Endothelial cell of umbilical vein (primary cell): ENCODE measurements at regions not wholly inside any gene's neighbourhood (a gene's known extent, or its start where the extent isn't known, plus 50 kb on each side); places are given as distances from the start of the nearest gene placed in this dataset.

Experiments used
- BruUV-seq: library from RNA; stranded (reverse); fragments of 400-500 nt; replicated peaks from 2 replicates; lab custom pipeline; 2021; lab: Mats Ljungman, UMichigan
- CTCF ChIA-PET: fragments of 300-600, 350-600 bp; sonication (Branson Sonifier 250); formaldehyde crosslinking; loops from one replicate; lab custom pipeline; 2021; ENCODE audit warnings: antibody characterized with exemption, inconsistent platforms; lab: Charles Lee
- POLR2A ChIA-PET: fragments of 300-600, 350-600 bp; sonication (Branson Sonifier 250); formaldehyde crosslinking; loops from one replicate; lab custom pipeline; 2021; ENCODE audit warnings: antibody characterized with exemption, inconsistent platforms; lab: Charles Lee
- DNase-seq: peaks from one replicate; pipeline ENCODE4 v3.0.0-alpha.2; 2011; ENCODE audit warnings: low read depth, low spot score
- FAIRE-seq: peaks from 2 replicates; lab custom pipeline; 2011; peaks lifted over from hg19 to GRCh38; lab: Jason Lieb, UNC
- H2AFZ ChIP-seq: 2 replicates; pipeline ENCODE4 v1.6.0; 2012; ENCODE audit warnings: low read depth, low read length, control low read depth, inconsistent platforms
- H3K27ac ChIP-seq: 2 replicates; pipeline ENCODE4 v1.5.1; 2011; ENCODE audit warnings: low read depth, mild to moderate bottlenecking, control low read depth, low read length, moderate library complexity; ENCODE audit not compliant: insufficient read depth
- H3K27me3 ChIP-seq, 2 experiments: 2 replicates each; pipeline versions ENCODE4 v1.6.0 to v1.6.1; 2011; ENCODE audit warnings: low read length in 2 of 2, mixed read lengths in 1 of 2; ENCODE audit not compliant: control insufficient read depth in 2 of 2, insufficient read depth in 2 of 2
- H3K36me3 ChIP-seq, 2 experiments: 2 replicates in 1 of 2; 3 replicates in 1 of 2; pipeline ENCODE4 v1.5.1; 2011; ENCODE audit warnings: low read length in 2 of 2, mild to moderate bottlenecking in 1 of 2, moderate library complexity in 1 of 2; ENCODE audit not compliant: control insufficient read depth in 2 of 2, insufficient read depth in 2 of 2; ENCODE audit errors: extremely low read depth in 1 of 2
- H3K4me1 ChIP-seq: 3 replicates; pipeline ENCODE4 v1.5.1; 2011; ENCODE audit warnings: mild to moderate bottlenecking, low read length; ENCODE audit not compliant: control insufficient read depth, insufficient read depth; ENCODE audit errors: extremely low read depth
- H3K4me2 ChIP-seq: 2 replicates; pipeline ENCODE4 v1.6.1; 2011; ENCODE audit warnings: low read length, control low read depth, mixed read lengths; ENCODE audit not compliant: insufficient read depth
- H3K4me3 ChIP-seq, 3 experiments: fragments of 200-600 bp in 1 of 3; sonication (generic), shearing (Covaris generic) in 1 of 3; replicated peaks in 1 of 3; 2 replicates each; pipeline ENCODE4 v1.5.1; 2011 to 2016; ENCODE audit warnings: control low read depth in 3 of 3, low read length in 3 of 3, mild to moderate bottlenecking in 2 of 3, inconsistent platforms in 1 of 3, low read depth in 1 of 3, moderate library complexity in 1 of 3; ENCODE audit not compliant: insufficient read depth in 1 of 3
- H3K79me2 ChIP-seq: 2 replicates; pipeline ENCODE4 v1.6.0; 2012; ENCODE audit warnings: low read length, inconsistent platforms; ENCODE audit not compliant: control insufficient read depth, insufficient read depth
- H3K9ac ChIP-seq: replicated peaks from 2 replicates; pipeline ENCODE3; 2011; ENCODE audit warnings: low read length, control low read depth; ENCODE audit not compliant: insufficient read depth; ENCODE audit errors: extremely low read depth
- H3K9me1 ChIP-seq: replicated peaks from 3 replicates; pipeline ENCODE4 v1.6.0; 2011; ENCODE audit warnings: mild to moderate bottlenecking, low read length; ENCODE audit not compliant: control insufficient read depth, insufficient read depth; ENCODE audit errors: extremely low read depth
- H3K9me3 ChIP-seq: replicated peaks from 2 replicates; pipeline ENCODE4 v1.5.1; 2012; ENCODE audit warnings: low read length, inconsistent platforms; ENCODE audit not compliant: control insufficient read depth, insufficient read depth
- H4K20me1 ChIP-seq: replicated peaks from 2 replicates; pipeline ENCODE3; 2011; ENCODE audit warnings: mild to moderate bottlenecking, low read length; ENCODE audit not compliant: control insufficient read depth, insufficient read depth; ENCODE audit errors: extremely low read depth
- CTCF ChIP-seq, 2 donors: IDR thresholded peaks; 1 replicate in 1 of 2; 2 replicates in 1 of 2; pipeline ENCODE4 v1.5.1; 2011; ENCODE audit warnings: low read length in 2 of 2, mild to moderate bottlenecking in 2 of 2, moderate library complexity in 2 of 2, control low read depth in 1 of 2, inconsistent platforms in 1 of 2, low read depth in 1 of 2; ENCODE audit not compliant: insufficient read depth in 1 of 2; ENCODE audit errors: extremely low read depth in 1 of 2
- EZH2 ChIP-seq: IDR thresholded peaks from 2 replicates; pipeline ENCODE4 v1.6.1; 2012; ENCODE audit warnings: borderline replicate concordance, low read depth, mild to moderate bottlenecking, moderate library complexity, low read length, inconsistent platforms; ENCODE audit not compliant: severe bottlenecking
- FOS ChIP-seq: IDR thresholded peaks from 2 replicates; pipeline ENCODE4 v1.6.1; 2011; ENCODE audit warnings: mild to moderate bottlenecking, low read length, moderate library complexity, borderline replicate concordance; ENCODE audit not compliant: insufficient read depth
- GATA2 ChIP-seq: IDR thresholded peaks from 2 replicates; pipeline ENCODE4 v1.7.0; 2011; ENCODE audit warnings: low read depth, mild to moderate bottlenecking, moderate library complexity, mixed read lengths, low read length; ENCODE audit not compliant: insufficient read length, insufficient read depth
- JUN ChIP-seq: IDR thresholded peaks from 2 replicates; pipeline ENCODE4 v1.6.1; 2011; ENCODE audit warnings: borderline replicate concordance, low read depth; ENCODE audit not compliant: insufficient read length, insufficient read depth
- MAX ChIP-seq: IDR thresholded peaks from 2 replicates; pipeline ENCODE4 v1.6.1; 2011; ENCODE audit not compliant: insufficient read depth, insufficient read length
- MYC ChIP-seq: IDR thresholded peaks from one replicate; pipeline ENCODE4 v1.6.1; 2011; ENCODE audit warnings: mild to moderate bottlenecking, low read depth, low read length
- POLR2A ChIP-seq: IDR thresholded peaks from 2 replicates; pipeline ENCODE4 v1.6.1; 2012; ENCODE audit warnings: low read depth, mild to moderate bottlenecking, control low read depth, low read length
- POLR2AphosphoS5 ChIP-seq: IDR thresholded peaks from 2 replicates; pipeline ENCODE4 v1.6.1; 2012; ENCODE audit warnings: low read depth, mild to moderate bottlenecking, control low read depth, low read length, moderate library complexity; ENCODE audit not compliant: insufficient read depth
- dilution Hi-C: fragments of 300-500 bp; cut with MboI; formaldehyde crosslinking; loops from one replicate; pipeline ENCODE4 v1.15.0; 2019; ENCODE audit warnings: low sequenced_read_pairs; ENCODE audit not compliant: extremely low pct_ligation_motif_present
- intact Hi-C: fragments of 100-400 bp; cut with micrococcal nuclease; formaldehyde crosslinking; loops from one replicate; pipeline ENCODE4 v1.10.0; 2022

DNA sequence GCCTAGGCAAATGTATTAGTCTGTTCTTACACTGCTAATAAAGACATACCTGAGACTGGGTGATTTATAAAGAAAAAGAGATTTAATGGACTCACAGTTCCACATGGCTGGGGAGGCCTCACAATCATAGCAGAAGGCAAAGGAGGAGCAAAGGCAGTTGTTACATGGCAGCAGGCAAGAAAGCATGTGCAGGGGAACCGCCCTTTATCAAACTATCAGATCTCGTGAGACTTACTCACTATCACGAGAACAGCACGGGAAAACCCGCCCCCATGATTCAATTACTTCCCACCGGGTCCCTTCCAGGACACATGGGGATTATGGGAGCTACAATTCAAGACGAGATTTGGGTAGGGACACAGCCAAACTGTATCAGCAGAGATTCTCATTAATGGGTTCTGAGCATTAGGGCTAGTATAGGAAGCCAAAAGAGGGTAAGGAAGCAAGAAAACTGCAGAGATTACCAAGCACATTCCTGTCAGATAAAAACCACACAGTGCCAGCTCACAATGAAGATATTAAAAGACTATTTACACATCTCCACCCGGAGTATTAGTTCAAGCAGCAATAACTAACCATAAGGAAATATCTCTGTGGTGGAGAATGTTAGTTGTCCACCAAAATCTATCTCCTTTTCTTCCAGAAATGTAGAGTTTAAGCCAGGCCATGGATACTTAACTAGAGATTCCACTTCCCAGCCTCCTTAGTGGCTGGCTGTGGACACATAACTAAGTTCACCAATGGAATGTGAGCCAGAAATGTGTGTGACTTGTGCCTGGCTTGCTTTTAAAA, 61.2 kb upstream of the HOPX start:
- Histone ChIP-seq H3K4me2 (no peak overlapping the region), H3K27me3 (peaks cover 0 to 5% of the 10 kb centered on the region in 2 experiments), H3K36me3 (no peaks in the 10 kb centered on the region), H4K20me1 (no peaks in the 10 kb centered on the region), H3K27ac (no peak overlapping the region), H3K79me2 (no peaks in the 10 kb centered on the region), H3K4me1 (no peaks in the 10 kb centered on the region), H3K9me1 (no peaks in the 10 kb centered on the region), H3K4me3 (no peak overlapping the region), H3K9me3 (no peaks in the 10 kb centered on the region), H3K9ac (no peak overlapping the region), H2AFZ (no peak overlapping the region)
- DNase-seq (no peak), FAIRE-seq (no peak)
- CTCF ChIA-PET, result no interaction called here
- POLR2A ChIA-PET, result no interaction called here
- TF ChIP-seq JUN (no peak), GATA2 (no peak), FOS (no peak), POLR2AphosphoS5 (no peak), EZH2 (no peak), MAX (no peak), MYC (no peak), POLR2A (no peak), CTCF (IDR thresholded peaks at IDR 0.05; ENCODE audit: extremely low read depth in 1 of 2, insufficient read depth in 1 of 2, low read depth in 1 of 2, low read length in 2 of 2) (no peak)
- intact Hi-C loops (no loop called here), dilution Hi-C loops (no loop called here)
- BruUV-seq, result no TSS peak
